ENCODE measurements at regions not wholly inside any gene's neighbourhood (a gene's known extent, or its start where the extent isn't known, plus 50 kb on each side); places are given as distances from the start of the nearest gene placed in this dataset.

- Histone ChIP-seq H3K36me3 (no peaks in the 10 kb centered on the region), H3K4me3 (no peak overlapping the region), H3K9me3 (no peaks in the 10 kb centered on the region), H3K4me1 (no peaks in the 10 kb centered on the region), H3K27ac (no peak overlapping the region), H3K27me3 (no peaks in the 10 kb centered on the region)
- DNase-seq (no peak), ATAC-seq (no peak)
- intact Hi-C loops (cut with DNase I) = no loop called here
- TF ChIP-seq POLR2A (IDR thresholded peaks at IDR 0.05) = no peak
- no peak for TF ChIP-seq CTCF (IDR thresholded peaks at IDR 0.05)
- WGBS (ENCODE audit: insufficient coverage, low coverage, low lambda C conversion rate, missing lambda C conversion rate) = 89% methylated on average over 1 of the region's 1 CpG
Measured at GRCh38 chr6:101079696-101080270, 198.7 kb upstream of the ASCC3 start.

GRCh38 chr6:101080597-101080996 lies 199.5 kb upstream of the ASCC3 start:
- ATAC-seq = no peak
- H3K4me1 ChIP-seq = no peaks in the 10 kb centered on the region
- 74% methylated on average over 2 of the region's 2 CpGs for WGBS (ENCODE audit: insufficient coverage, low coverage, low lambda C conversion rate, missing lambda C conversion rate)

GRCh38 chr6:101083533-101084175 lies 202.5 kb upstream of the ASCC3 start:
- TF ChIP-seq CTCF (IDR thresholded peaks at IDR 0.05) = no peak
- no peak for TF ChIP-seq POLR2A (IDR thresholded peaks at IDR 0.05)
- no peaks in the 10 kb centered on the region for H3K9me3 ChIP-seq
- intact Hi-C loops (cut with DNase I) = no loop called here
- 42% methylated on average over 3 of the region's 3 CpGs for WGBS (ENCODE audit: insufficient coverage, low coverage, low lambda C conversion rate, missing lambda C conversion rate)
- no peaks in the 10 kb centered on the region for H3K4me1 ChIP-seq
- H3K27ac ChIP-seq = no peak overlapping the region
- no peaks in the 10 kb centered on the region for H3K36me3 ChIP-seq
- DNase-seq = no peak
- no peak overlapping the region for H3K4me3 ChIP-seq
- H3K27me3 ChIP-seq = no peaks in the 10 kb centered on the region
- no peak for ATAC-seq

More at GRCh38 chr6:101080597-101080996, 199.5 kb upstream of the ASCC3 start:
- intact Hi-C loops (cut with DNase I) = no loop called here
- no peaks in the 10 kb centered on the region for H3K27me3 ChIP-seq
- H3K27ac ChIP-seq = no peak overlapping the region
- no peaks in the 10 kb centered on the region for H3K36me3 ChIP-seq
- H3K9me3 ChIP-seq = no peaks in the 10 kb centered on the region
- TF ChIP-seq CTCF (IDR thresholded peaks at IDR 0.05) = no peak
- TF ChIP-seq POLR2A (IDR thresholded peaks at IDR 0.05) = no peak
- no peak for DNase-seq
- H3K4me3 ChIP-seq = no peak overlapping the region

GRCh38 chr6:101085327-101085726 lies 204.2 kb upstream of the ASCC3 start:
- WGBS (ENCODE audit: insufficient coverage, low coverage, low lambda C conversion rate, missing lambda C conversion rate) = 9% methylated on average over 3 of the region's 3 CpGs

More at GRCh38 chr6:101085327-101085726, 204.2 kb upstream of the ASCC3 start:
- H3K4me1 ChIP-seq = no peaks in the 10 kb centered on the region
- ATAC-seq = no peak
- H3K36me3 ChIP-seq = no peaks in the 10 kb centered on the region
- H3K27ac ChIP-seq = no peak overlapping the region
- no peaks in the 10 kb centered on the region for H3K27me3 ChIP-seq
- TF ChIP-seq POLR2A (IDR thresholded peaks at IDR 0.05) (no peak), CTCF (IDR thresholded peaks at IDR 0.05) (no peak)
- no peaks in the 10 kb centered on the region for H3K9me3 ChIP-seq
- no peak for DNase-seq
- intact Hi-C loops (cut with DNase I) = no loop called here
- no peak overlapping the region for H3K4me3 ChIP-seq

Measured in right lobe of liver (tissue), 6 donors.